ENCODE measurements at regions not wholly inside any gene's neighbourhood (a gene's known extent, or its start where the extent isn't known, plus 50 kb on each side); places are given as distances from the start of the nearest gene placed in this dataset.

DNA sequence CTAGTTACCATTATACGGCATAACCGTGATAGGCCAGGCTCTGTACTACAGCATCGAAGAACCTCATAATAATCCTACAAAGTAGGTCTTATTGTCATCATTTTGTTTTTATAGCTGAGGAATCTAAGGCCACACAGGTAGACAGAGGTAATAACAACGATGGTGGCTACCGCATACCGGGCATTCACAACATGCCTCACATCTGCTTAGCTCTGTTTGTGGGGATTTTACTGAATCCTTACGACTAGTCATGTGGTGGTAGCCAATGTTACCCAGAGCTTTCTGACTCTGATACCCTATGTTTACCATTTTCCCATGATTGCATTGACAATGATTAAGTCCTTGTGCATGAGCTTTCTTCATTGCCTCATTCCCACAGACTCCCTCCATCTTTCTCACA, 269.4 kb downstream of the TCF7L2 start:
- DNase-seq = no peak

DNA sequence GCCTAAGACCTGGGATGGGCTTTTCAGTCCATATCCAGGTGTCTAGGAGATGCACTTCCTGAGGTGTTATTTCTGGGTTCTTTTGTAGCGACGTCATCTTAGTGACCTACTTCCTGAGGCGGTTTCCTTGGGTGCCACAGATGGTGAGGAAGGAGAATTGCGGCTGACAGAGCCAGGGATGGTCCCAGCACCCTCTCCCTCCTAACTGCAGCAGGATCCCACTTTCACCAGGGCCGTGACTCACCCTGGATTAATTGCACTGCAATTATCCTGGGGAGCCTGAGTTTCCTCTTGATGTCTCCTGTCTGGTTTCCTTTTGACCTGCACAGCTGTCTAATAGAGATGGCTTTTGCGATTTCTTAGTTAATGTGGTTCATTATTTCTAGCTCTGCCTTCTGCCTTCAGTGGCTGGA, 271.7 kb downstream of the TCF7L2 start:
- DNase-seq = peak; percentile 3

DNA sequence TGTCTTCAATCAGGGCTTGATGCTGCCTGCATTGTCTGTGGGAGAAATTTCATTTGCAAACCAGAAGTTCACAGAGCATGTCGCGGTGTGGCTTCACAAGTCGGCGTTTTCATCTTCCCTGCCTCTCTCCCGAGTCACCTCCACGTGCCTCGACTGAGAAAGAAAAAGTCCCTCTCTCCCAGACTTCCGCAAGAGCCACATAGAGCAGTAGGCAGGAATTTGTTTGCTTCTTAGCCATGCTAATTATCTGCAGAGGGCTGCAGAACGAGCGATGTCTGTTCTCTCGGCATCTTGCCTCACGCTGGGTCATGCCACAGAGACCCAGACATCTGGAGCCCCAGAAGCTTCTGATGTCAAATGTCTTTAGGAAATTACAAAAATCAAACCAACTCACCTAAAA, 272.2 kb downstream of the TCF7L2 start:
- DNase-seq = no peak

DNA sequence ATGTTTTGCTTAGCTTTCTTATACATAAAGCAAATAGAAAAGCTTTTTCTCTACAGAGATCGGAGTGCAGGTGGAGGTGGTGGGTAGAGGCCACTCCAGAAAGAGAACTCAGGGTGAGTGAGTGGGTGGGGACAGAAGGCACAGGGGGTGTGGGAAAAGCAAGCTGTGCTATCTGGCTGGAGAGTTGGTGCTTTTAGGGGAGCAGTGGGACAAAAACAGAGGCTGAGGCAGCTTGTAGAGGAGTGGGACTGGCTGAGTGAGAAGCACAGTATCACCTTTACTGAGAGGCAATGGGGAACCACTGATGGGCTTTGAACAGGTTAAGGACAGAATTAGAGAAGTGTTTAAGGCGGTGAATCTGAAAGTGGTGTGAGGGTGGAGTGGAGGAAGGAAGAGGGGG, 275.3 kb downstream of the TCF7L2 start:
- no peak for DNase-seq

DNA sequence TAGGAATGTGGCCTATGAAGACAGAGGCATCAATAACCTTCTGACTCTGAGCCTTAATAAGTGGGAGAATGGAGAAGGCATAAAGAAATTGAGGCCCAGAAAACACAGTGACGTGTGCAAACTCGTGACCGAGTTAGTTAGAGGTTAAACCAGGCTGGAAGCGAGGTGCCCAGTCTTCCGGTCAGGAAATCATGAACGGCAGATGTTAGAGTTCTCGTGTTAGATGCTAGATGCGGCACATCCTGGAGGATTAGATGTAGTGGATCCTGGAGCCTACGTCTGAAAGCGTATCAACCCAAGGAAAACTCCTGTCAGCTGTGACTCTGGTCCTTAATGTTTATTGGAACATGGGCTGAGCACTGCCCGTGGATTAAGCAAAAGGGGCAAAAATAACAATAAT, 275.9 kb downstream of the TCF7L2 start:
- DNase-seq = no peak

DNA sequence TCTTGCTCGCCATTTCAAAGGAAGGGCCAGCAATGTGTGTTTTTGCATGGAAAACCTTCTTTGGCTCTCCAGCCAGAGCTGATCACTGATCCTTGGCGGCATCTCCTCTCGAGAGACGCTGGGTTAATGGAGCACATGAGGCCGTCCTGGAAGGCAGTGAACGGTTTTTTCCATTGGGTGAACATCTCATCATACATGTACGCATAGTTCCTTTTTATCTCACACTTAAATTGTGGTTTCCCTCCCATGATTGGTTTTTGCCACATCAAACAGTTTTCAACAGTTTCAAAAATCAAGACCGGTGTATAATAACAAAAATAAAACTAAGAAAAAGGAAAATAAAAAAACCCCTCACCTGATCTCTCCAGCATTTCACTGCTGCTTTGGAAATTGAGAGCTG, 276.4 kb downstream of the TCF7L2 start:
- DNase-seq = no peak

DNA sequence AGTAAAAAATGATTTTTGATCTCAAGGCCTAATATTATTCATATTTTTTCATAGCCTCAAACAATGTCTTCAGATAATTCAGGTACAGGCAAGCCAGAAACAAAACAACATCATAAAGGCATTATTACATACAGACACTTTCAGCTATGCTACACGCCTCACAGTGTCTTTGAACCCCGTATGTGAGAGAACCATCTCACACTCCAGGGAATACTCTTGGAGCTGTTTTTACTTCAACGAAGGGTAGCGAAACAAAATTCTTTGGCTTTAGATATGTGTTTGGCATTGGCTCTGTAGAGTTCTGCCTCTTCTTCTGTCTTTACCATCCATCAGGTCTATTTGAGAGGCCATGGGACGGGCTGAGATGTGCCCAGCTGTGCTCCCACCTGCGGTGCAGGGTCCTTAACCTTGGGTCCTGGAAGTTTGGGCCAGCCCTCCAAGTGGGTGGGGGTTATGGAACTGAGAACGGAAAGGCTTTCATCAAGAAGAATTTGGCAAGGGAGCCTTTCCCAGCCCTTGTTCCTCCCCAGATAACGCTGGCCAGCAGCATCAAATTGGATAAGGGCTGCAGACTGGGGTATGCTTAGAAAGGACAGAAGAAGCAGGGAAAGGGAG, 276.9 kb downstream of the TCF7L2 start:
- no peak for DNase-seq

DNA sequence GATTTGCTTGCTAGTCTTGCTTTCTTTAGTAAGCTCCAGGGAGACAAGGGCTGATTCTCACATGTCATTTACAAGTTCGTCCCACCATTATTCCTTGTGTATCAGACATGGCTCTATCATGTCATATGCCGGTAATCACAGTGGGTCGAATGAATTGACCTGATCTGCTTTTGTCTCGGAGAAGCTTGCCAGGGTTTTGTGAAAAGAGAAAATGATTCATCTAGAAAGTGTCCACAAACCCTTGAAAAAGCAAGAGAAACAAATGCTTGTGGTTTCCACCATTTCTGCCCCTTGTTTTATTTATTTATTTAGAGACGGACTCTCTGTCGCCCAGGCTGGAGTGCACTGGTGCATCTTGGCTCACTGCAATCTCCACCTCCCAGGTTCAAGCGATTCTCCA, 278.5 kb downstream of the TCF7L2 start:
- no peak for DNase-seq

DNA sequence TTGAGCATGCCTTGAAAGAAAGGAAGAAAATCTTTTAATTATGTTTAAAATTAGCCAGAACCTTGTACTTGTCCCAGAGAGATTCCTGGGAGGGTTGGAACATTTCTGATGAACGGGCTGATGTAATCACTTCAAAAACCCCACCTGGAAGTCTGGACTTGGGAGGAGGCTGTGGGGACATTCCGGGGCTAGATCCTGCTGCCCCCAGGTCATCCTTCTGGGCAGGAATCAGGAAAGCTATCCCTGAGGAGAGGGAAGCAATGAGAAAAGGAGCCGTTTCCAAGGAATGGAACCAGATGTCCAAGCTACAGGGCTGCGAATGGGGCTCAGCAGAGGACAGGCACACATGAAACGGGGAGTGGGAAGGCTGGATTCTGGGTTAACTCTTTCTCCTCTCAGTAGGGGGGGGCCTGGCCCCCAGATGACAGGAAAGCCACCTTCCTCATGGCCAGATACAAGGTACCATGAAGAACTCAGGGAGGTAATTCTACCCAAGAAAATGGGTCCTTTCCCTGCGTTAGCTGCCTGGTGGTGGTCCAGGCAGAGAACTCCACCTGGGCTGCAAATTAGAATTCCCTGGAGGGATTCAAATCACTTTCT, 280.1 kb downstream of the TCF7L2 start:
- DNase-seq = no peak

DNA sequence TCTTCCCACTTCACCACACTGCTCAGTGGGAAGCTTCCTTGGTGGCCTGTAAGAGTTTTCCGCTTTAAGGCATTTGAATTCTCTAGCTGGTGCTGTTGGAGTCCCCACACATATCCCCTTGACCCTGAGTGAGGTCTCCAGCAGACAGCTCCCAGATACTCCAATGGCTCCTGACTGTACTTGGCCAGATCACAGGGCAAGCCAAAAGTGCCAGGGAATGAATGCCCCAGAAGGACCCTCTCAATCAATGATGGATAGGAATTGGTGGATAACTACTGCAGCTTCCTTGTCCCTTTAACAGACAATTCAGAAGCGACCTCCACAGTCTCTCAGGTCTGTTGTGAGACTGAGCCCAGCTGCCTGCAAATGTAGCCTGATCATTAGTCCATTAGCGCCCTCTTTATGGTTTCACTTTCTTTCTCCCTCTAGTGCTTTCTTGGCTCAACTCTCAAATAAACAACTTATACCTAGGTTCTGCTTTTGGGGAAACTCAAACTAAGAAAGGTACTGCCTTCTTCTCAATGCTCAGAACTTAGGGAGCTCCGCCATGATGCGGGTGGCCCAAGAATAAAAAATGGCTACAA, 283.0 kb downstream of the TCF7L2 start:
- no peak for DNase-seq

DNA sequence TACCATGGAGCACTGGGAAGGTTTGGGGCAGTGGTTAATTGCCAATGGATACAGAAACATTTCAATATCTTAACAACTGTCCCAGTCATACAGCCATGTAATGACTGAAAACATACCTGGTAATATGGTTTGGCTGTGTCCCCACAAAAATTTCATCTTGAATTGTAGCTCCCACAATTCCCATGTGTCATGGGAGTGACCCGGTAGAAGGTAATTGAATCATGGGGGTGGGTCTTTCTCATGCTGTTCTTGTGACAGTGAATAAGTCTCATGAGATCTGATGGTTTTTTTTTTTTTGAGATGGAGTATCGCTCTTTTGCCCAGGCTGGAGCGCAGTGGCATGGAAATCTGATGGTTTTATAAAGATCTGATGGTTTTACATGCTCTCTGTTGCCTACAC, 284.4 kb downstream of the TCF7L2 start:
- no peak for DNase-seq

DNA sequence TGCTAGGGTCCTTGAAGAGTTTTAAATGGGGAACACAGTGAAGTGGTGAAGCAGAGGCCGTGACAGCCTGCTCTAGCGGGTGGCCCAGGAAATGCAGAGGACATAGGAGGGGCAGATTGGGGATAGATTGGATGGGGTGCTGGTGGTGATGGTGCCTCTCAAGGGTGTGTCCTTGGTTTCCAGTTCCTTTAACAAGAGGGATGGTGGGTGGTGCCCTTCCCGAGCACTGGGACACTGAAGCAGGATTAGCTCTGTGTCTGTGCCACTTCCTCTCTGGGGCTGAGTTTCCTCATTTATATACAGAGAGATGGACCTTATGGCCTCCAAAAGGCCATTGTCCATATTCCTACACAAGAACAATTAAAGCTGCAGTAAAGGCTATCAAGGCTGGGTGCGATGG, 285.5 kb downstream of the TCF7L2 start:
- no peak for DNase-seq

DNA sequence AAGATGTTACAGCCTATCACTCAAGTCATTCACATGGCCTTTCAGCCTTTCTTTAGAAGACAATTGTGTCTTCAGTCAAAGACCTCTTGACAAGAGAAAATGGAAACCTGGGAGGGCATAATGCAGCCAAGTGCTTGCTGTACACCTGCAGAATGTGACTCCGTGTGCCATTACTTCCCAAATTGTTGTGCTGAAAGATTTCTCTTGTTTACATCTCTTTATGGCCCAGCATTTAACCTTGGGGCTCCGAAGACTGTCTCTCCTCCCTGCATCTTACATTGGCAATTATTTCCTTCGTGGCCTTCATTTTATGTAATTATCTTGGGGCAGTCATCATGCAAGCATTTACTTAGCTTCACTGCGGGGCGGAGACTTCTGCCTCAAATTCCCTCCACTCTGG, 287.0 kb downstream of the TCF7L2 start:
- DNase-seq = no peak

DNA sequence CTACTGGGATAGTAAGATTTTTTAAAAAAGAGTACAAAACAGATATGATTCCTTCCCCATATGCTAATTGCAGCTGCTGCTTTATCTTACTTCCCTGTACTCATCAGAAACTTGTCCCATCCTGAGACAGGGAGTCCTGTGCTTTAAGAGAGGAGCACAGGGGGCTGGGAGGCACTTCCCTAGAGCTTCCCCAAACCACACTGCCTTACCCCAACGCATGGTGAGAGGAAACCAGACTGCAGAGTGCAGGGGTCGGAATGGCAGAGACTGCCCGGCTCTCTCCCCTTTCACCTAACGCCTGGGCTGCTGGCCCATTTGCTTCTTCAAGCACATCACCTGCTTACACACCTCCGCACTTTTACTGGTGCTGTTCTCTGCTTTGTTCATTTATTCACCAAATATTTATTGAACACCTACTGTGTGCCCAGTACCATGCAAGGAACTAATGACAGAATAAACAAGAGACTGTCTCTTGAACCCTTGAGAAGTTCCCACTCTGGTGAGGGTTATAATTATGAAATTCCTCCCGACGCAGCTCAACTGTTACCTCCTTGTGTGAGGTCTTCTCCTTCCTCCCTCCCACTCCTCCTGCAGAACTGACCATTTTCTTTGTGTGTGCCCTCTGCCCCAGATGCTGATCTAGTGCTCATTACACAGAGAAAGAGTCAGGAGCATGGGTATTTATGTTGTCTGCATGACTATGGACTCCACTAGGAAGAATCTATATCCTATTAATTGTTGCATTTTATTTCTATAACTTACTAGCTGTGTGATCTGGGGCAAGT, 289.7 kb downstream of the TCF7L2 start:
- DNase-seq = no peak

DNA sequence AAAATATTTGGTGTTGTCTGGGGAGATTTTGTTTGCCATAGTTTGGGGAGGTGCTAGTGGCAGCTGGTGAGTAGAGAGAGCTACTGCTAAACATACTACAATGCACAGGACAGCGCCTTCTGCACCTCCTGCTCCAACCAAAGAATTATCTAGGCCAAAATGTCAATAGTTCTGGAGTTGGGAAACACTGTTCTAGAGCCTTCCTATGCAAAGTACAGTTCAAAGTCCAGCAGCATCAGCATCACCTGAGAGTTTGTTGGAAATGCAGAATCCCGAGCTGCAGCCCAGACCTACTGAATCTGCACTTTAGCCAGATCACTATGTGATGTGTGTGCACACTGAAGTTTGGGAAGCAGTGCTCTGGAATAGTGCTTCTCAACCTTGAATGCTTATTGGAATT, 290.7 kb downstream of the TCF7L2 start:
- no peak for DNase-seq

DNA sequence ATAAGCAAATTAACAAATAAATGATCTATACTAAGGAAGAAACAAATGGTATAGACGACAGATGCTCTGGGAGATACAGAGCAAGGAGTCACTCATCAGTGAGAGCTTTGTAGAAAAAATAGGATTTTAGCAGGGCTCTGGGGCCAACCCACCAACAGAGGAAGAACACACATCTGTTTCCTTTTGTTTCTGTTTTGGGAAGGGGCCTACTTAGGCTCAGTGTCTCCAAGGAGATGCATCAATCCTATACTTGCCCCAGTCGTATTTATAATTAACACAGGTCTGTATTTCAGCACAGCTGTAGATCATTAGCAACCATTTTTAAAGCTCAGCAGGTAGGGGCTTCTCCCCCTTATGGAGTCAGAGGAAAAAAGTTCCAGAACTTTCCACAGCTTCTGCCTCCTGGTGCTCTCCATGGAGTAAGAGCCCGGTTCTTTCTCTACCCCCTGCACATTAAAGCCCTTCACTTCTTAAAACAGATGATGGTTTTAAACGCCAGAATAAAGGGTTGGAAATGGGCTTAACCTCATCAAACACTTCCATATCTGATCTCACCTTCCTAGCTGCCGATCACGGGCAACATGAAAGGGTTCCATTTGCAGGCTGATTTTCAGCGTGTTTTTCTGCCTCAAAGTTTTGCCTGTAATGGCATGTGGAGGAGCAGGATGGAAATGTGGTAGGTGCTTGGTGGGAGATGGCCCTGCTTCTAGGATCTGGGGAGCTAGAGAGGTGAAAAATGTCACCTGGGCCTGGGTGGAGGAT, 291.7 kb downstream of the TCF7L2 start:
- DNase-seq = no peak

DNA sequence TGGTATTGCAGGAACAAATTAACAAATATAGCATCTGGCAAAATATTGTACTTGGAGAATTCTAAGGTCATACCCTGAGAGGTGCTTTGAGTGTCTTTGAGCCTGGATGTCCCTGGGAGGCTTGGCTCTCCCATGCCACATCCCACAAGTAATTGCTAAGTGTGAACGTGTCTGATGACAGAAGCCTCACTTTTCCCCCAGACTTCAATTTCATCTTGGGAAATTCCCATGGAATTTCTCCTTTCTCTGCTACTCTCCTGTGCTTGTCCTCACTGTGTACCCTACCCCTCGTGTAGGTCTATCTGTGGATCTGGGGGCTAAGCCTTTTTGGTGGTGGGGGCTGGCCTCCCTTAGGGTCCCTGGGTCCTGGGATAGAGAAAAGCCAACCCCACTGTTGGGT, 293.3 kb downstream of the TCF7L2 start:
- no peak for DNase-seq

DNA sequence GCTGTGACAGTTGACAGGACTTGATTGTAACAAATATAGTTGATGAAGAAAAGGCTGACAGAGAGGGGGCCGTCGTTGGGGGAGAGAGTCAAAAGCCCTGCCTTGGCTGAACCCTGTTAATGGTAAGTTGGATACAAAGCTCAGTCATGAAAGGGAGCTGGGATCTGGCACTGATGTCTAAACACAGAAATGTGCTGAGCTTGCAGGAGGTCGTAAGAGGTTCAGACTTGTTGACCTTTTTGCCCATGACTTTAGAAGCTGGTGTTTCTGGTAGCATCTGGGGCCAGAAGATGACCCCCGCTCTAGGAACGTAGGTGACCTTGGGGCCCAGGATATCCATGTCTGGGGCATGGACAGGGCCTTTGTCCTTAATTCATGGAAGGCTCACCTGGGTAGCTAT, 294.7 kb downstream of the TCF7L2 start:
- DNase-seq = no peak

DNA sequence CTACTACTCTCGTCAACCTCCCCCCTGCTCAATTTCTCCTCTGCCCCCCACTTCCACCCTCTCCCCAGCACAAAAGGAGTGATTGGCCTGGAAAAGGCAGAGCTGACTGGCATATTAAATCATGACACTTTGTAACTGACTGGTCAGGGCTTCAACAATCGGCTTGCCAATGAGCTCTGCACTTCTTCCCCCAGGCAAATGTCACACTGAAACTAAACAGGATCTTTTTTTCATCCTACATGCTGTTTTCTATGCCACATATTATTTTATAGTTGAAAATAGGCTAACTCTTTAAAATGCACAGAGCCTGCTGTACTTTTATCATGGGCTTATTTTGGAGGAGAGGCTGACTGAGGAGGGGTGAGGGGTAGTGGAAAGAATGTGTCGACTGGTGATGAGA, 295.2 kb downstream of the TCF7L2 start:
- DNase-seq = no peak

DNA sequence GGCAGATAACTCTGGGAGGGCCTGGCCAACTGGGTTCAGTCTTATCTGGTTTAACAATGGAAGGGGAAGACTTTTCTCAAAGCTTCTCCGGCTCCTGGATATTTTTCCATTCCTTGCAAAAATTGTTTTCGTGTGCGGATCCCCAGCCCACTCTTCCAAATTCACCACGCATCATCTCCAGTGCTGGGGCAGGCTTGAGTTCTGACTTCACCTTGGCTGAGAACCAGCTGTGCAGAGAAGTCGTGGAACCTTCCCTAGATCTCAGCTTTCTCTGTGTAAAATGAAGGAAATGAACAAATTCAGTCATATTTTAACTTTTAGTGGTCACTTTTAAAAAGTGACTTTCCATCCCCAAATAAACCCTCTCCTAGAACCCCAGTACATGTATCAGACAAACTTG, 297.0 kb downstream of the TCF7L2 start:
- DNase-seq = no peak

DNA sequence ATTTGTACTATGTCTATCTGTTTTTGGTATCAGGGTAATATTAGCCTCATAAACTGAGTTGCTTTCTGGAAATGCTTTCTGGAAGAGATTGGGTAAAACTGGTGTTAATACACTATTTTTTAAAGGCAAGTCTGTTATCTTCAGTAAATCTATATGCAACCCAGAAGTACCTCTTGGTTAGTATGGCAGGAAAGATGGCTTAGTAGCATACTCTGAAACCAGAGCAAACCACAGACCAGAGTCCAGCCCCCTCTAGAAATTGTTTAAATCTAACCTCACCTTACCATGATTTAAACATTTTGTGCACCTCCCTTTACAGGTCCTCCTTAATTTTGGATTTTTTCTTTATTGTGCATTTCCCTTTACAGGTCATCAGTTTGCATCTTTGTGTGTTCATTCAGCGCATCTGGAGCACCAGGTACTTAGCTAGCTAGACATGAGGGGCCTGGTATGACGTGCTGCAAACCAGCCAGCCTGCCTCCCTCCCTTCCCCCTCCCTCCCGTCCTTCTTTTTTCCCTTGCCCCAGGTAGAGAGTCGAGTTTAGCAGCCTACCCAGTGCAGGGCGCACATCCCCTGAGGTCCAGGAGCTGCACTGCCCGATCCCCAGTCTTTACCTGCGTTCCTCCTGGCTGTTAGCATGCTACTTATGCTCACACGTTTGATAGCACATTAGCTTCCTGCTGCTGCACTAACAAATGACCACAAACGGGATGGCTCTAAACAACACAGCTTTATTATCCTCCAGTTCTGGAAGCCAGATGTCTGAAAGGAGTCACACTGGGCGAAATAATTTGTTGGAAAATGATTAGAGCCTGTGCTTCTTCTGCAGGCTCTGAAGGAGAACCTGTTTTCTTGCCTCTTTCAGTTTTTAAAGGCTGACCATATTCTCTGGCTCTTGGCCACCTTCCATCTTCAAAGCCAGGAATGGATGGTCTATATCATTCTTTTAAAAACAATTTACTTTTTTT, 299.9 kb upstream of the HABP2 start:
- DNase-seq = no peak

DNA sequence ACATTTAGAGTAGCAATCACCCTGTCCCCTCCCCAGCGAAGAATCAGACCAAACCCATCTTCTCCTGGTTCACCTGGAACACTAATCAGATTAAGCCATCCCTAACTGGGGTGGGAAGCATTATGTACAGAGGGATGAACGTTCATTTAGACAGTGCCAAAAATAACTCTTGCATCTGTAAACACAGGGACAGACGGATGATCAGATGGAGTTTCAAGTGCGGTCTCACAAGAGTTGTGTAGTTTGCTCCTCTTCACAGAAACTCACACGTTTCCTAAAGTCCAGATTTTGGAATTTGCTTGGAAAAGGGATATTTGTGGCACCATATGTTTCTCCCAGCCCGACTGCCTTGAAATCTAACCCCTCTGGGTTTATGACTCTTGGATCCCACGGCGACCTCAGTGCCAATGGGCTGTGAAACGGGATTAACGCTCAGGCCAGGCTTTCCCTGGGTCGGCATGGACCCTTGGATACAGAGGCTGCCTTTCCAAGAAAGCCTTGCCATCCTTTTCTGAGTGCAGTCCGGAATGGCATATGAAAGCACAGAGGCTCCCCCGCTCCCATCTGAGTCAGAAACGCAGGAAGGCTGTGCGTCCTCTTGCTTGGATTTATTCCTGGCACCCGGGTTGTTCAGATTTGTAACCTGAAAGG, 293.2 kb upstream of the HABP2 start:
- DNase-seq = no peak

Measured in NCI-H1436 (cell line).